ENCODE measurements at regions not wholly inside any gene's neighbourhood (a gene's known extent, or its start where the extent isn't known, plus 50 kb on each side); places are given as distances from the start of the nearest gene placed in this dataset.

- Histone ChIP-seq H3K27me3 (ENCODE audit: control insufficient read depth in 3 of 3, insufficient read depth in 3 of 3, low read length in 2 of 3) (no peaks in the 10 kb centered on the region), H3K9ac (ENCODE audit: insufficient read depth in 1 of 2, low read length in 2 of 2) (no peak overlapping the region), H3K4me1 (ENCODE audit: control insufficient read depth in 5 of 5, insufficient read depth in 5 of 5, low read length in 5 of 5) (peaks cover 0 to 7% (median 0%) of the 10 kb centered on the region in 5 donors), H3K27ac (ENCODE audit: low read depth in 1 of 2, low read length in 1 of 2) (no peak overlapping the region), H3K4me3 (no peak overlapping the region), H3K9me3 (ENCODE audit: control insufficient read depth in 4 of 4, insufficient read depth in 3 of 4, low read length in 3 of 4) (no peaks in the 10 kb centered on the region), H3K36me3 (ENCODE audit: control insufficient read depth in 4 of 4, insufficient read depth in 4 of 4, low read length in 4 of 4) (no peaks in the 10 kb centered on the region)
- no peak for TF ChIP-seq CTCF (IDR thresholded peaks at IDR 0.05; ENCODE audit: control extremely low read depth, extremely low read depth)
- no peak for ATAC-seq (ENCODE audit: insufficient read depth, low FRiP score)
- 92 to 94% methylated on average over 7 of the region's 7 CpGs for WGBS, 2 donors
- DNase-seq: no peak
Observed at GRCh38 chr3:132974097-132974496, 64.1 kb upstream of the TMEM108 start.

- ATAC-seq (ENCODE audit: insufficient read depth, low FRiP score) (no peak), DNase-seq (no peak)
- TF ChIP-seq CTCF (IDR thresholded peaks at IDR 0.05; ENCODE audit: control extremely low read depth, extremely low read depth): no peak
- peaks cover 0 to 7% (median 0%) of the 10 kb centered on the region in 5 donors for H3K4me1 ChIP-seq (ENCODE audit: control insufficient read depth in 5 of 5, insufficient read depth in 5 of 5, low read length in 5 of 5)
- no peak overlapping the region for H3K9ac ChIP-seq (ENCODE audit: insufficient read depth in 1 of 2, low read length in 2 of 2)
- WGBS, 2 donors: 93 to 96% methylated on average over 5 of the region's 5 CpGs
- H3K27me3 ChIP-seq (ENCODE audit: control insufficient read depth in 3 of 3, insufficient read depth in 3 of 3, low read length in 2 of 3): no peaks in the 10 kb centered on the region
- H3K36me3 ChIP-seq (ENCODE audit: control insufficient read depth in 4 of 4, insufficient read depth in 4 of 4, low read length in 4 of 4): no peaks in the 10 kb centered on the region
- no peak overlapping the region for H3K27ac ChIP-seq (ENCODE audit: low read depth in 1 of 2, low read length in 1 of 2)
- no peak overlapping the region for H3K4me3 ChIP-seq
- H3K9me3 ChIP-seq (ENCODE audit: control insufficient read depth in 4 of 4, insufficient read depth in 3 of 4, low read length in 3 of 4): no peaks in the 10 kb centered on the region
Observed at GRCh38 chr3:132973441-132973840, 64.8 kb upstream of the TMEM108 start.

DNA sequence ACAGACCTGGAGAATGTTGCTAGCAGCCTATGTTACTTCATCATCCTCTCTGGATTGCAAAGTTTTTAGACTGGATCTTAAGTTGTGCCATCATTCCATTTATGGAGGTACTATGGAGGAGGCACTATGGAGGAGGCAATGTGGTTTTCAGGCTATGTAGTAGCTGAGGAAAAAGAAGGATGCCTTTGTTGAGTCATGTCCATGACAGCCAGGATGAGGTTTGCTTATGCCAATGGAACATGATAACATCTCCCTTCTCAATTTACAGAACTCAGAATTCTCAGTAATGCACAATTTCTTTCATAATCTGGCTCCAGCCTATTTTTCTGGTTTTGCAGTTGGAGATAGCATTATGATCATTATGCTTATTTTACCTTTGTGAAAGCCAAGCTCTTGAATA, 65.9 kb upstream of the TMEM108 start:
- no peak overlapping the region for H3K27ac ChIP-seq (ENCODE audit: low read depth in 1 of 2, low read length in 1 of 2)
- TF ChIP-seq CTCF (IDR thresholded peaks at IDR 0.05; ENCODE audit: control extremely low read depth, extremely low read depth): no peak
- no peak overlapping the region for H3K9ac ChIP-seq (ENCODE audit: insufficient read depth in 1 of 2, low read length in 2 of 2)
- H3K4me3 ChIP-seq: no peak overlapping the region
- H3K36me3 ChIP-seq (ENCODE audit: control insufficient read depth in 4 of 4, insufficient read depth in 4 of 4, low read length in 4 of 4): no peaks in the 10 kb centered on the region
- peaks cover 0 to 6% (median 0%) of the 10 kb centered on the region in 5 donors for H3K4me1 ChIP-seq (ENCODE audit: control insufficient read depth in 5 of 5, insufficient read depth in 5 of 5, low read length in 5 of 5)
- H3K9me3 ChIP-seq (ENCODE audit: control insufficient read depth in 4 of 4, insufficient read depth in 3 of 4, low read length in 3 of 4): no peaks in the 10 kb centered on the region
- ATAC-seq (ENCODE audit: insufficient read depth, low FRiP score): no peak
- no peak for DNase-seq
- no peaks in the 10 kb centered on the region for H3K27me3 ChIP-seq (ENCODE audit: control insufficient read depth in 3 of 3, insufficient read depth in 3 of 3, low read length in 2 of 3)

DNA sequence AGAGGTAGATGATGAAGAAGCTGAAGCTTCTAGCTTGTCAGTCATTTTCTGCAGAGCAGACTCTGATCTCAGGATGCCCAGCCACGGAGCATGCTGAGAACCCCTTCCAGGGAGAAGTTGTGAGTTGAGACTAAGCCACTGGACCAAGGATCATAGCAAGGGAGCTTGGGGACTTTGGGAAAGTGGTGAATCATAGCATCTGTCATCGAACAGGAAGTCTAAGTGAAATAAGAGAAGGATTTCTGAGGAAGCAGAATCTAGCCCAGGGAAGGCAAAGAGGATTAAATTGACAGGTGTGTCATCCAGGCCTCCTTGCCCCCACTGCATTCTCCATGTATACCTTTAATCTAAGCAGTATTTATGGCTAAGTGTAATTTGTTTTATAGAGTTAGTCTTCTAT, 71.8 kb upstream of the TMEM108 start:
- Histone ChIP-seq H3K27me3 (ENCODE audit: control insufficient read depth in 3 of 3, insufficient read depth in 3 of 3, low read length in 2 of 3) (no peaks in the 10 kb centered on the region), H3K27ac (ENCODE audit: low read depth in 1 of 2, low read length in 1 of 2) (no peak overlapping the region), H3K9me3 (ENCODE audit: control insufficient read depth in 4 of 4, insufficient read depth in 3 of 4, low read length in 3 of 4) (no peaks in the 10 kb centered on the region), H3K4me1 (ENCODE audit: control insufficient read depth in 5 of 5, insufficient read depth in 5 of 5, low read length in 5 of 5) (no peaks in the 10 kb centered on the region), H3K4me3 (no peak overlapping the region), H3K9ac (ENCODE audit: insufficient read depth in 1 of 2, low read length in 2 of 2) (no peak overlapping the region), H3K36me3 (ENCODE audit: control insufficient read depth in 4 of 4, insufficient read depth in 4 of 4, low read length in 4 of 4) (no peaks in the 10 kb centered on the region)
- 78 to 81% methylated on average over 2 of the region's 2 CpGs for WGBS, 2 donors
- TF ChIP-seq CTCF (IDR thresholded peaks at IDR 0.05; ENCODE audit: control extremely low read depth, extremely low read depth): no peak
- ATAC-seq (ENCODE audit: insufficient read depth, low FRiP score) (no peak), DNase-seq (no peak)
